Stimulated activated effector memory CD8-positive, alpha-beta T cell treated with anti-CD3 and anti-CD28 coated beads, Interleukin-12 subunit alpha, Interleukin-12 subunit beta, amount 100 ng/mL, for 72 hours (primary cell): ENCODE measurements at regions not wholly inside any gene's neighbourhood (a gene's known extent, or its start where the extent isn't known, plus 50 kb on each side); places are given as distances from the start of the nearest gene placed in this dataset.
"Not testable (repeated sequence)": the region's sequence is repeated elsewhere in the genome, so short reads cannot be mapped to it uniquely, and the experiment has no call there.

ENCODE experiments used
- ATAC-seq: fragments of 150-1000 bp; cut with Tn5 transposase; 2 replicates; pipeline ENCODE4 v1.10.0; 2021
- DNase-seq, 2 donors: peaks; one replicate each; pipeline ENCODE4 v3.0.0; 2021 to 2022; ENCODE audit warnings: low spot score in 2 of 2
- H3K27ac Mint-ChIP-seq: one replicate; pipeline ENCODE4 v1.8.0; 2022; ENCODE audit warnings: mild to moderate bottlenecking, mixed read lengths
- H3K36me3 Mint-ChIP-seq: one replicate; pipeline ENCODE4 v1.8.0; 2022; ENCODE audit warnings: mild to moderate bottlenecking, mixed read lengths
- H3K4me1 Mint-ChIP-seq: one replicate; pipeline ENCODE4 v1.8.0; 2022; ENCODE audit warnings: mixed read lengths
- H3K4me3 Mint-ChIP-seq: one replicate; pipeline ENCODE4 v1.8.0; 2022; ENCODE audit warnings: mild to moderate bottlenecking, mixed read lengths
- H3K9me3 Mint-ChIP-seq: one replicate; pipeline ENCODE4 v1.8.0; 2022; ENCODE audit warnings: mixed read lengths

GRCh38 chr18:1049173-1049572 lies 144.5 kb downstream of the ADCYAP1 start:
- Mint-ChIP-seq H3K4me1 (no peaks in the 10 kb centered on the region), H3K36me3 (no peaks in the 10 kb centered on the region), H3K27ac (no peak overlapping the region), H3K4me3 (no peak overlapping the region), H3K9me3 (peaks cover 5% of the 10 kb centered on the region)
- no peak for DNase-seq
- ATAC-seq = no peak

- no peak for ATAC-seq
- Mint-ChIP-seq H3K9me3 (peaks cover 5% of the 10 kb centered on the region), H3K4me1 (no peaks in the 10 kb centered on the region), H3K36me3 (no peaks in the 10 kb centered on the region), H3K27ac (no peak overlapping the region), H3K4me3 (no peak overlapping the region)
- no peak for DNase-seq
These were observed 145.5 kb downstream of the ADCYAP1 start for GRCh38 chr18:1050012-1050657.

- ATAC-seq (no peak), DNase-seq (no peak)
- Mint-ChIP-seq H3K36me3 (no peaks in the 10 kb centered on the region), H3K4me3 (no peak overlapping the region), H3K4me1 (no peaks in the 10 kb centered on the region), H3K9me3 (peaks cover 11% of the 10 kb centered on the region), H3K27ac (no peak overlapping the region)
These were observed 147.6 kb downstream of the ADCYAP1 start for GRCh38 chr18:1052301-1052700.

DNA sequence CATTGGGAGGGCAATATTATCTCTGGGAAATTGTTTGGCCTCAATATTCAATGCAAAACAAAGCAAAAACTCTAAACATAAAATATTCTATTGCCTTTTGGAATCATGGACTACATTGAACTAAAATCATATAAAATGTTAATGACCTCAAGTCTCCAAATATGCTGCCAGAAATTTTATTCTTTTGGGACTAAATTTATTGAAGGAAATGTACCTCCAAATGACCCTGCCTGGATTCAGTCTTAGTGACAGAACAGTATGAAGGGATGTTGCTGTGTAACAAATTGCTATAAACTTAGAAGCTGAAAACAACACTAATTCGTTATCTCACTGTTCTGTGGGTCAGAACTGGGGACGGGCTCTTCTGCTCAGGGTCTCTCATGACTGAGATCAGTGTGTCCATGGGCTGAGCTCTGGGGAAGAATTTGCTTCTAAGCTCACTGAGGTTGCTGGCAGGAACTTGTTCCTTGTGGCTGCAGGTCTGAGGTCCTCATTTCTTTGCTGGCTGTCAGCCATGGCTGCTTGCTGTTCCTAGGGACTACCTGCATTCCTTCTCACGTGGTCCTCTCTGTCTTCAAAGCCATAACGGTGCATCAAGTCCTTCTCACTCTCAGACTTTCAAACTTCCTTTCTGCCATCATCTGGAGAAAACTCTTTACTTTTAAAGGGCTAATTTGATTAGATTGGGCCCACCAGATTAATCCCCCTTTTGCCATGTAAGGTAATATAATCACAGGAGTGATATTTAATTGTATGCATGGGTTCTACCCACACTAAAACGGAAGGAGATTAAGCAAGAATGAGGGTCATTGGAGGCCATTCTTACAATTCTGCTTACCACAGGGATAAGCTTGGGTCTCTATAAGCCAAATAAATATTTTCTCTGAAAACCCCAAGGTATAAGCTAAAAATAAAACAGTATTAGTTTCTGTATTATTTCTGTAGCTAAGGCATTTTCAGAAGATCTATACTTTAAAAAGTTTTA lies 149.0 kb downstream of the ADCYAP1 start:
- DNase-seq (no peak), ATAC-seq (no peak)
- no peaks in the 10 kb centered on the region for H3K4me1 Mint-ChIP-seq
- H3K36me3 Mint-ChIP-seq = no peaks in the 10 kb centered on the region
- H3K27ac Mint-ChIP-seq = no peak overlapping the region
- H3K9me3 Mint-ChIP-seq = peaks cover 11% of the 10 kb centered on the region
- no peak overlapping the region for H3K4me3 Mint-ChIP-seq

GRCh38 chr18:1056404-1056803 lies 151.7 kb downstream of the ADCYAP1 start:
- DNase-seq (no peak), ATAC-seq (no peak)
- Mint-ChIP-seq H3K9me3 (peaks cover 6% of the 10 kb centered on the region), H3K36me3 (no peaks in the 10 kb centered on the region), H3K4me3 (no peak overlapping the region), H3K4me1 (no peaks in the 10 kb centered on the region), H3K27ac (no peak overlapping the region)

DNA sequence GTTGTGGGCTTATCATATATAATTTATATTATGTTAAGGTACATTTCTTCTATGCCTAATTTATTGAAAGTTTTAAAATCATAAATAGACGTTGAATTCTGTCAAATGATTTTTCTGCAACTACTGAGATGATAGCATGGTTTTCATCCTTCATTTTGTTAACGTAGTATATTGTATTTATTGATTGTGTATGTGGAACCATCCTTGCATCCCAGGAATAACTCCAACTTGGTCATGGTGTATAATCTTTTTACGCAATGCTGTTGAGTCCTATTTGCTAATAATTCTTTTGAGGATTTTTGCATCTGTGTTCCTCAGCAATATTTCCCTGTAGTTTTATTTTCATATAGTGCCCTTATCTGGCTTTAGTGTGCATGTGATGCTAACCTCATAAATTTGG lies 152.7 kb downstream of the ADCYAP1 start:
- peaks cover 6% of the 10 kb centered on the region for H3K9me3 Mint-ChIP-seq
- H3K4me3 Mint-ChIP-seq = no peak overlapping the region
- H3K27ac Mint-ChIP-seq = no peak overlapping the region
- DNase-seq (no peak), ATAC-seq (no peak)
- no peaks in the 10 kb centered on the region for H3K36me3 Mint-ChIP-seq
- no peaks in the 10 kb centered on the region for H3K4me1 Mint-ChIP-seq

GRCh38 chr18:1062588-1062987 lies 157.9 kb downstream of the ADCYAP1 start:
- H3K4me1 Mint-ChIP-seq = no peaks in the 10 kb centered on the region
- H3K4me3 Mint-ChIP-seq = no peak overlapping the region
- H3K27ac Mint-ChIP-seq = no peak overlapping the region
- ATAC-seq (no peak), DNase-seq (no peak)
- no peaks in the 10 kb centered on the region for H3K9me3 Mint-ChIP-seq
- H3K36me3 Mint-ChIP-seq = no peaks in the 10 kb centered on the region

DNA sequence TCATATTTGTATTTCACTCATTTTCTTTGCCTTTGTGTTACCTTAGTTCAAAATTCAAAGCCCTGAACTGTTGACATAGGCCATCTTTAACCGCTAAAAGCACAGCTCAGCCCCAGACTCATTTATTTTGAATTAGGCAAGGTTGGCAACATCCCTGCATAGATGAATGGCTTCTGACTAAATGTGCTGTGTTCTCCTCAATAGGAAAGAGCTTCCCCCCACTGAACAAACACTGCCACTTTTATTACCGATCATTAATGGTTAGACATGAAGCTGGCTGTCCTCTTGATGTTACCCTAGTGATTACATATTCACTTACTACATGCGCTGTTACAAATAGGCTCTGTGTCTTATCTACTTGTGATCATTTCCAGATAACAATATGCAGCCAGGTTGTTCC lies 170.7 kb downstream of the ADCYAP1 start:
- H3K4me1 Mint-ChIP-seq = no peaks in the 10 kb centered on the region
- no peak overlapping the region for H3K27ac Mint-ChIP-seq
- no peaks in the 10 kb centered on the region for H3K9me3 Mint-ChIP-seq
- no peak for ATAC-seq
- no peak overlapping the region for H3K4me3 Mint-ChIP-seq
- DNase-seq = no peak
- H3K36me3 Mint-ChIP-seq = no peaks in the 10 kb centered on the region

DNA sequence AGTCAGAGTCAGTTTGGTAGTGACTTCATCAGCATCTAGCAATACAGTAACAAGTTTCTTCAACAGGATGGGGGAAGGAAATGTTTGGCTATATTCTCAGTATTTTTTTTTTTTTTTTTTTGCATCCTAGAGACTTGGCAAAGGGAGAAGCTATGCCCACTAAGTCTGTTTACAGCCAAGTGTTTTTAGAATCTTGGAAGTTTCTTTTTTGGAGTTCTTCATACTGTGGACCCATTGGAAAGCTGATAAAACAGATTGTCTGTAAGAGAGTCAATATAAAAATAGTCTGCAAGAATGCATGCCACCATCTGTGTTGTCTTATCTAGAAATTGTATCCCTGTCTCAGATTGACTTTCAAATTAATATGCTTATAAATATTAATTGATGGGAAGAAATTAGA lies 171.2 kb downstream of the ADCYAP1 start:
- peaks cover 4% of the 10 kb centered on the region for H3K9me3 Mint-ChIP-seq
- no peak overlapping the region for H3K27ac Mint-ChIP-seq
- H3K4me1 Mint-ChIP-seq = no peaks in the 10 kb centered on the region
- no peak overlapping the region for H3K4me3 Mint-ChIP-seq
- ATAC-seq = no peak
- DNase-seq = no peak
- H3K36me3 Mint-ChIP-seq = no peaks in the 10 kb centered on the region

GRCh38 chr18:1078301-1078700 lies 173.6 kb downstream of the ADCYAP1 start:
- ATAC-seq (no peak), DNase-seq (no peak)
- no peak overlapping the region for H3K4me3 Mint-ChIP-seq
- no peaks in the 10 kb centered on the region for H3K36me3 Mint-ChIP-seq
- no peaks in the 10 kb centered on the region for H3K4me1 Mint-ChIP-seq
- no peak overlapping the region for H3K27ac Mint-ChIP-seq
- H3K9me3 Mint-ChIP-seq = peaks cover 4% of the 10 kb centered on the region

GRCh38 chr18:1083675-1084074 lies 179.0 kb downstream of the ADCYAP1 start:
- peaks cover 22% of the 10 kb centered on the region for H3K9me3 Mint-ChIP-seq
- not testable (repeated sequence) for ATAC-seq, H3K4me1 Mint-ChIP-seq, H3K27ac Mint-ChIP-seq, DNase-seq, H3K4me3 Mint-ChIP-seq, H3K36me3 Mint-ChIP-seq

DNA sequence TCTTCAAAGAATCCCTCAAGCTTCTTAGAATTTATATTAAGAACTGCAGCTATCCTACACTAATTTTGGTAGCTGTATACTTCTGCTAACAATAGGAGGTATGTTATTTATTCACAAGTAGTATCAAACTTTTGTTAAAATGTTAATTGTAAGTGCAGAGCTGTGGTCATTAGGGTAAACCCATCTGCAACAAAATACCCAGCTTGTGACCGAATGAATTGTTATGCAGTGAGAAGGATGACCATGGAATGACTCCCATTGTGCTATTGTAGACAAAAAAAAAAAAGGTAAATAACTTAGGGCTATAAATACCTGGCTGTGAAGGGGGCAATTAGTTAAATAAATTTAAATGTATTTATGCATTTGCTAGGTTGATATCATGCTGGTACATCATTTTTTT lies 186.1 kb downstream of the ADCYAP1 start:
- ATAC-seq (no peak), DNase-seq (no peak)
- H3K4me3 Mint-ChIP-seq = no peak overlapping the region
- no peak overlapping the region for H3K27ac Mint-ChIP-seq
- no peaks in the 10 kb centered on the region for H3K36me3 Mint-ChIP-seq
- H3K4me1 Mint-ChIP-seq = no peaks in the 10 kb centered on the region
- H3K9me3 Mint-ChIP-seq = peaks cover 19% of the 10 kb centered on the region

GRCh38 chr18:1092228-1092627 lies 187.6 kb downstream of the ADCYAP1 start:
- DNase-seq (no peak), ATAC-seq (no peak)
- H3K4me3 Mint-ChIP-seq = no peak overlapping the region
- no peak overlapping the region for H3K27ac Mint-ChIP-seq
- H3K36me3 Mint-ChIP-seq = no peaks in the 10 kb centered on the region
- H3K9me3 Mint-ChIP-seq = peaks cover 20% of the 10 kb centered on the region
- H3K4me1 Mint-ChIP-seq = no peaks in the 10 kb centered on the region

DNA sequence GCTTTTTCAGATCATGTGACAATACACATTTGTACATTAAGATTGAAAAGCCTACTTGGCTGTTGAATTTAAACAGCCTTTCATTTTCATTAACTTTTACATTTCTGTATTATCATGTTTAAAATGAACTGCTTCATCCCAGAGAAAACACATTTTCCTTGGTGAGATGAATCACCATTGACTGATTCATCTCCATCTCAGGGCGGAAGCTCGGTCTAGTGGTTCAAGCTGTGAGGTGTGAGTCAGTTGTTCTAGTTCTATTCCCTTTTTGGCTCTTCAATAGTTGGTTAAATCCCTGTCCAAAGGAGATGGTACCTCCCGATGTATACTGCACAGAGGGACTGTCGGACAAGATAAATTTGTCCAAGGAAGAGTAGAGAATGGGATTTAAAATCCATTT lies 189.7 kb downstream of the ADCYAP1 start:
- H3K9me3 Mint-ChIP-seq = peaks cover 20% of the 10 kb centered on the region
- no peak for ATAC-seq
- no peak overlapping the region for H3K27ac Mint-ChIP-seq
- no peaks in the 10 kb centered on the region for H3K4me1 Mint-ChIP-seq
- no peak for DNase-seq
- no peaks in the 10 kb centered on the region for H3K36me3 Mint-ChIP-seq
- H3K4me3 Mint-ChIP-seq = no peak overlapping the region

- H3K36me3 Mint-ChIP-seq = not testable (repeated sequence)
These were observed 193.5 kb downstream of the ADCYAP1 start for GRCh38 chr18:1097991-1098735.

More at GRCh38 chr18:1097991-1098735, 193.5 kb downstream of the ADCYAP1 start:
- ATAC-seq, H3K4me1 Mint-ChIP-seq, H3K27ac Mint-ChIP-seq, H3K4me3 Mint-ChIP-seq, DNase-seq: not testable (repeated sequence)
- peaks cover 21% of the 10 kb centered on the region for H3K9me3 Mint-ChIP-seq
